ENCODE measurements at regions not wholly inside any gene's neighbourhood (a gene's known extent, or its start where the extent isn't known, plus 50 kb on each side); places are given as distances from the start of the nearest gene placed in this dataset.
"Not testable (repeated sequence)": the region's sequence is repeated elsewhere in the genome, so short reads cannot be mapped to it uniquely, and the experiment has no call there.

DNA sequence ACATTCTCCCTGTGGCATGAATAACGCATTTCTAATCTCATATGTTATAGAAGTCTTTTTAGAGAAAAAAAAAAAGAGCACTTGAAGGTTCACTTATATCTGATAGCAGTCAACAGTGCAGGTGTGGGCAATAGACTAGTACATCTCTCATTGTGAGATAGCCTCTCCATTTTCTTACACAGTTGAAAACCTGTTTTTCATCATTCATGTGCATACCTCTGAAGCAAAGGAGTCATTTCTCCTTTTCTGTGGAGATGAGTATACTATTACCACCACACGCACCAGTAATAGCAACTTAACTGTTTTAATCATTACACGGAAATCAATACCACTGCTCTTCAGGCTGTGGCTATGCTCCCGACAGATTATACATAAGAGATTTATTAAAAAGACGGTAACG, 1653.3 kb upstream of the TMEFF2 start:
- no peak for ATAC-seq
- Mint-ChIP-seq H3K9me3 (peaks cover 7 to 11% of the 10 kb centered on the region in 2 donors), H3K36me3 (no peaks in the 10 kb centered on the region), H3K27ac (no peak overlapping the region)
- no peak for DNase-seq (ENCODE audit: low spot score in 2 of 2)

DNA sequence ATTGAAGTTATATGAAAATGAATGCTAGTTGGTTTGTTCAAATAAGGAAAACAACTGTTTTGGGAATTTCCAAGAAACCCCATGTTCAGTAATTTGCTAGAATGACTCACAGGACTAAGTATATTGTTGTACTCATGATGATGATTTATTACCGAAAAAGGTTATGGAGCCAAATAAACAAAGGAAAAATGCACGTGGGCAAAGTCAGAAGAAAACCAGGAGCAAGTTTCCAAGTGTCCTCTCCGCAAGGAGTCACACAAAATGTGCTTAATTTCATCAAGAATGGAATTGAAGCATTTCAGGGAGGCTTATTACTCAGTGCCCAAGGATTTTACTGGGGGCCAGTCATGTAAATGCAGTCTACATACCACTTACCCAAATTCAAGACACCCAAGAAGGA, 1652.4 kb upstream of the TMEFF2 start:
- ATAC-seq (no peak), DNase-seq (ENCODE audit: low spot score in 2 of 2) (no peak)
- Mint-ChIP-seq H3K27ac (no peak overlapping the region), H3K36me3 (no peaks in the 10 kb centered on the region), H3K9me3 (peaks cover 7 to 11% of the 10 kb centered on the region in 2 donors)

DNA sequence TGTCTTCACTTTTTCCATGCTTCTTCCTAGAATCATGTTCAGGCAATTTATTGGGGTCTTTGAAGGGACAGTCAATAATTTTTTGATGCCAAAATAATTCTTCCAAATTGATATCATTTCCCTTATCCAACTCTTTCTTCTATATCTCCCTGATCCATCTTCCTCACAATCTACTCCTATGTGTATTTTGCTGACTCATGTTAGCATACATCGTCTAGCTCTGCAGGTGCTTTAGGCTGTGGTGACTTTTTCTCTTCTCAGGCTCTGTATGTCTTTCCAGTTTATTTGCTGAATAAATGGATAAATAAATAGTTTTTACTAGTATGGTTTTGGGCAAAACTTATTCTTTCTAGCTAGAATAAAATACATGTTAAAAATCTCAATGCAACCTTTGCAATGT, 1650.9 kb upstream of the TMEFF2 start:
- DNase-seq (ENCODE audit: low spot score in 2 of 2) (no peak), ATAC-seq (no peak)
- Mint-ChIP-seq H3K27ac (no peak overlapping the region), H3K36me3 (no peaks in the 10 kb centered on the region), H3K9me3 (peaks cover 7 to 11% of the 10 kb centered on the region in 2 donors)

- Mint-ChIP-seq H3K36me3 (no peaks in the 10 kb centered on the region), H3K9me3 (peaks cover 7 to 11% of the 10 kb centered on the region in 2 donors), H3K27ac (no peak overlapping the region)
- ATAC-seq (no peak), DNase-seq (ENCODE audit: low spot score in 2 of 2) (no peak)
Observed at GRCh38 chr2:193843675-193844074, 1648.9 kb upstream of the TMEFF2 start.

GRCh38 chr2:193841384-193842150, 1646.8 kb upstream of the TMEFF2 start:
- DNase-seq (ENCODE audit: low spot score in 2 of 2) (no peak), ATAC-seq (no peak)
- Mint-ChIP-seq H3K9me3 (peaks cover 7 to 11% of the 10 kb centered on the region in 2 donors), H3K36me3 (no peaks in the 10 kb centered on the region), H3K27ac (no peak overlapping the region)

GRCh38 chr2:193837111-193837738, 1642.5 kb upstream of the TMEFF2 start:
- Mint-ChIP-seq H3K9me3 (peaks cover 3 to 6% of the 10 kb centered on the region in 2 donors), H3K27ac (no peak overlapping the region), H3K36me3 (no peaks in the 10 kb centered on the region)
- ATAC-seq (no peak), DNase-seq (ENCODE audit: low spot score in 2 of 2) (no peak)

GRCh38 chr2:193836424-193837006, 1641.8 kb upstream of the TMEFF2 start:
- H3K27ac Mint-ChIP-seq; DNase-seq (ENCODE audit: low spot score in 2 of 2); H3K36me3 Mint-ChIP-seq; ATAC-seq; H3K9me3 Mint-ChIP-seq: not testable (repeated sequence)

DNA sequence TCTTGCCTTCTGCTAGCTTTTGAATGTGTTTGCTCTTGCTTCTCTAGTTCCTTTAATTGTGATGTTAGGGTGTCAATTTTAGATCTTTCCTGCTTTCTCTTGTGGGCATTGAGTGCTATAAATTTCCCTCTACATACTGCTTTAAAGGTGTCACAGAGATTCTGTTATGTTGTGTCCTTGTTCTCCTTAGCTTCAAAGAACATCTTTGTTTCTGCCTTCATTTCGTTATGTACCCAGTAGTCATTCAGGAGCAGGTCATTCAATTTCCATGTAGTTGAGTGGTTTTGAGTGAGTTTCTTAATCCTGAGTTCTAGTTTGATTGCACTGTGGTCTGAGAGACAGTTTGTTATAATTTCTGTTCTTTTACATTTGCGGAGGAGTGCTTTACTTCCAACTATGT, 1639.2 kb upstream of the TMEFF2 start:
- not testable (repeated sequence) for DNase-seq (ENCODE audit: low spot score in 2 of 2); H3K36me3 Mint-ChIP-seq; H3K9me3 Mint-ChIP-seq; ATAC-seq; H3K27ac Mint-ChIP-seq

DNA sequence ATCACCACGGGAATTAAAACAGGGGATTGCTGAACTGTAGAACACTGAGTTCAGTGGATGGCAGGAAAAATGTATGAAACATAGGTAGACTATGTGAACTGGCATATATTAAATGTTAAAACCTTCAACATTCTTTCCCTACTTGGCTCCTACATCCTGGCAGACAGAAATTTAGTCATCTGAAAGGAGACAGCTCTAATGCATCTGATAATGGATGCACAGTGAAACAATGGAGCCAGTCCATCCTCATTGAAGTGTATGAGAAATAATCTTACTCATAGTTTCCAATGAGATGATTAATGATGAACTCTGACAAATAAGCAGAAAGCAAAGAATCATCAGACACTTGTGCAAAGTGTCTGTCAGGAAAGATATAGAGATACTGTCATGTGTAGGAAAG, 1629.7 kb upstream of the TMEFF2 start:
- ATAC-seq (peak in 1 of 2 donors; percentile 37), DNase-seq (ENCODE audit: low spot score in 2 of 2) (no peak)
- no peaks in the 10 kb centered on the region for H3K36me3 Mint-ChIP-seq
- H3K27ac Mint-ChIP-seq, result no peak overlapping the region
- H3K9me3 Mint-ChIP-seq, result peaks cover 0 to 4% of the 10 kb centered on the region in 2 donors

DNA sequence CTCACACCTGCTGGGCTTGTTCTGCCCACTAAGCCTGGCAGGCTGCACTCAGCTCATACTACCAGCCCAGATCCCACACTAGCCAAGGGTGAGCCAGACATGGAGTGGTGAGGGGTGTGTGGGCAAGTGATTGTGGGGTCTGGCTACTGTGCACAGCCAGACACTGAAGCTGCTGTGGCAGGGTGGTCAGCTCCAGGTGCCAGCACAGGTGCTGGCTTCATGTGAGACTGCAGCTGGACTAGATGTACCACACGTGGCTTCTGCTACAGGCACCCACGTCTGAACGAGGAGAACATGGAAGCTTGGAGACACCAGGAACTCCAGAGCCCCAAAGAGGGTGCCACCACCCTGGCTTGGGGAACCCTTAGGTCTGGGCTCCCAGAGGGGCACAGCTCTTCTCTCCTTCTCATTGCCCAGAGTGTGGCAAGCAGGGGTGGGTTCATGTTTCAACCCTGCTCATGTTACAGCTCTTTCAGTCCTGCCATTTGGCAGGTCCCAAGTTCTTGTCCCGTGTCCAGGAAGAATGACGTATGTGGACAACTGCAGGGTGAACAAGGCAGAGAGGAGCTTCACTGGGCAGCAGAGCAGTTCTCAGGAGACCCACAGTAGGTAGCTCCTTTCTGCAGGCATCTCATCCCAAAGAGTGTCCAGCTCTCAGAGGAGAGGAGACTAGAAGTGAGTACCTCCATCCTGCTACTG, 1624.2 kb upstream of the TMEFF2 start:
- no peaks in the 10 kb centered on the region for H3K36me3 Mint-ChIP-seq
- ATAC-seq (no peak), DNase-seq (ENCODE audit: low spot score in 2 of 2) (no peak)
- no peak overlapping the region for H3K27ac Mint-ChIP-seq
- H3K9me3 Mint-ChIP-seq, result peaks cover 0 to 4% of the 10 kb centered on the region in 2 donors

- H3K36me3 Mint-ChIP-seq, result no peaks in the 10 kb centered on the region
- no peak for DNase-seq (ENCODE audit: low spot score in 2 of 2)
- no peaks in the 10 kb centered on the region for H3K9me3 Mint-ChIP-seq
- no peak overlapping the region for H3K27ac Mint-ChIP-seq
- no peak for ATAC-seq
Observed at GRCh38 chr2:193816008-193816407, 1621.3 kb upstream of the TMEFF2 start.

DNA sequence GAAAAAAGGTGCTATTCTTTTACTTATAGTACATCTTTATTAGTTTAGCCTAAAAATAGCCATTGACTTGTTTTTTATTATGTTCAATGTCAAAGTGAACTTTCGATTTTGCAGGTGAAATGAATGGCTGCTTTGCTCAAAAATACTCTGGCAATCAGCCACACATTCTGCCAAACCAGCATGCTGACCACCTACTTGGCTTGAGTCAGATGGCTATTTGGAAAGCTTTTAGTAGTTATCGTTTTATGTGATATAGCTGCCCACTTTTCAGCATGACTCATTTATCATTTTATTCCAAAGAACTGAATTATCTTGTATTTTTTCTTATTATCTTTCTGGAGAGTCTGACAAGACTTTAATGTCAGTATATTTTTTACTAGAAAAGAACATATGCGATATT, 1615.8 kb upstream of the TMEFF2 start:
- ATAC-seq, result no peak
- H3K36me3 Mint-ChIP-seq, result no peaks in the 10 kb centered on the region
- DNase-seq (ENCODE audit: low spot score in 2 of 2), result no peak
- H3K9me3 Mint-ChIP-seq, result no peaks in the 10 kb centered on the region
- H3K27ac Mint-ChIP-seq, result no peak overlapping the region

DNA sequence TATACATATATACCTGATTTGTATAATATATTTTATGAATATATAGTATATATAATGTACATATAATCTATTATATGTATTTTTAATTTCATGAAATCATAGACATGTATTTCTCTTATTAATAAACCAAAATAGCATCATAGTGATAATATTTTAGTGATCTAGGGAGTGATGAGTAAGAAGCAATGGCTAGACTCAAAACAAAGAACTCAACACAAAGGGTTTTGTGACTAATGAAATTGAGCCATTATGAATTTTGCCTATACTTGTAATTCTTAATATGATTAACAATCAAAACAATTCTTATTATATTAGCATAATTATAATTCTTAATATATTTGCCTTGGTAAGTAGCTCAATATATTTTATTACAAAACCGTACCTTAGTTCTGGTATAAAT, 1614.1 kb upstream of the TMEFF2 start:
- no peak for ATAC-seq

DNA sequence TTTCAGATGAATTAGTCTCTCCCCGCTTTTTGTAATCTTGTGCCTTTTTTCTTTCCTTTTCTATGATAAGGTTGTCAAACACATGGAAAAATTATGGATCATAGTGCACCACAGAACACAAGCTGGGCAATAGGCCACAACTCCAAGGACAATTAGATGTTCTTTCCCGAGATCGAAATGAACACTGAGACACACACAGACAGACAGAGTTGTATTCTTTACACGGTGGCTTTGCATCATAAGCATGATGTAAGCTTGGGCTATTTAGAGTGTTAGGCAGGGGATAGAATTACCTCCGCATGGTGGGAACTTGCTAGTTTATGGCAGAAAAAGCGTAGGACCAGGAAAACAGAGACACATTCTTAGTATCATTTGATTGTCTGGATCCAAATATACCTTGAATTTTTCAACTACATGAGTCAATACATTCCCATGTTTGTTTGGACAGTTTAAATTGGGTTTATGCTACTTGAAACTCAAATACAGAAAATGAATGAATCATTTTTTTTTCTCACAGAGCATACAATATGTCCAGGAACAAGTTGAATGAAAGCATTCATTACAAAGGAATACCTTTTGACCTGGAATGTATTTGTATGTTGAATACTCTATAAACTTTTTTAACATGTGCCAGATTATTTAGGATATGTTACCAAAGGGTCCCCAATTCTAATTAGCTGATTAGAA, 1611.5 kb upstream of the TMEFF2 start:
- DNase-seq (ENCODE audit: low spot score in 2 of 2) (no peak), ATAC-seq (no peak)
- H3K36me3 Mint-ChIP-seq, result no peaks in the 10 kb centered on the region
- H3K9me3 Mint-ChIP-seq, result no peaks in the 10 kb centered on the region
- no peak overlapping the region for H3K27ac Mint-ChIP-seq

More for the DNA sequence above, 1614.1 kb upstream of the TMEFF2 start:
- DNase-seq (ENCODE audit: low spot score in 2 of 2), result no peak
- no peaks in the 10 kb centered on the region for H3K36me3 Mint-ChIP-seq
- no peaks in the 10 kb centered on the region for H3K9me3 Mint-ChIP-seq
- no peak overlapping the region for H3K27ac Mint-ChIP-seq

- H3K36me3 Mint-ChIP-seq, result no peaks in the 10 kb centered on the region
- DNase-seq (ENCODE audit: low spot score in 2 of 2) (no peak), ATAC-seq (no peak)
- peaks cover 0 to 3% of the 10 kb centered on the region in 2 donors for H3K9me3 Mint-ChIP-seq
- H3K27ac Mint-ChIP-seq, result no peak overlapping the region
Observed at GRCh38 chr2:193796847-193797246, 1602.1 kb upstream of the TMEFF2 start.

- no peak overlapping the region for H3K27ac Mint-ChIP-seq
Observed at GRCh38 chr2:193793914-193794313, 1599.2 kb upstream of the TMEFF2 start.

GRCh38 chr2:193783681-193784080, 1588.9 kb upstream of the TMEFF2 start:
- no peak overlapping the region for H3K27ac Mint-ChIP-seq
- peaks cover 4 to 6% of the 10 kb centered on the region in 2 donors for H3K9me3 Mint-ChIP-seq
- no peak for ATAC-seq
- no peaks in the 10 kb centered on the region for H3K36me3 Mint-ChIP-seq
- no peak for DNase-seq (ENCODE audit: low spot score in 2 of 2)

More at GRCh38 chr2:193793914-193794313, 1599.2 kb upstream of the TMEFF2 start:
- DNase-seq (ENCODE audit: low spot score in 2 of 2) (no peak), ATAC-seq (no peak)
- Mint-ChIP-seq H3K9me3 (peaks cover 0 to 3% of the 10 kb centered on the region in 2 donors), H3K36me3 (no peaks in the 10 kb centered on the region)
